ENCODE measurements at regions not wholly inside any gene's neighbourhood (a gene's known extent, or its start where the extent isn't known, plus 50 kb on each side); places are given as distances from the start of the nearest gene placed in this dataset.

DNA sequence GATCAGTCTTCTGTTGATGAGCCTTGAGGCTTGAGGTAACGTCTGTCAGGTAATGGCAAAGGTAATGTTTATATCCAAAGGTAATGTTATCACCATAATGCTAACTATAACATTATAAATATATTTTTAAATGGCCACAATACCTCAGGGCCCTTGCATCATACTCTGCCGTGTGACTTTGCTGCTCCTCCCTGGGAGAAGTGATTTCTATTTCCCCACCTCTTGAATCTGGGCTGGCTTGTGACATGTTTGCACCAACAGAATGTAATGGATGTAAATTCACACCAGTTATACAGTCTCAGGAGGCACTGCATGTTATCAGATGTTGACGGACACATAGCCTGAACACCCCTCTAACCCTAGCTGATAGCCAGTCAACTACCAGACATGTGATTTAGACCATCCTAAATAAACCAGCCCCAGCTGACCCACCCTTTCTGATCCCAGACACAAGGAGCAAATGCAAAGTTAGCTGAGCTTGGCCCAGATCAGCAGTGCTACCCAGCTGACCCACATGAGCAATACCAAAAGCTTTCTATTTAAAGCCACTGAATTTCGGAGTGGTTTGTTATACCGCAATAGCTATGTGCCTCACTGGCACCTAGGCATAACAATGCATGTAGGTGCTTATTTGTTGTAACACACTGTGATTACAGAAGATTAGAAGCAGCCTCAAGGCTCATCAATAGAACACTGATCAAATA is 93.8 kb upstream of the SIRPA start:
- TF ChIP-seq, protein P1, sequence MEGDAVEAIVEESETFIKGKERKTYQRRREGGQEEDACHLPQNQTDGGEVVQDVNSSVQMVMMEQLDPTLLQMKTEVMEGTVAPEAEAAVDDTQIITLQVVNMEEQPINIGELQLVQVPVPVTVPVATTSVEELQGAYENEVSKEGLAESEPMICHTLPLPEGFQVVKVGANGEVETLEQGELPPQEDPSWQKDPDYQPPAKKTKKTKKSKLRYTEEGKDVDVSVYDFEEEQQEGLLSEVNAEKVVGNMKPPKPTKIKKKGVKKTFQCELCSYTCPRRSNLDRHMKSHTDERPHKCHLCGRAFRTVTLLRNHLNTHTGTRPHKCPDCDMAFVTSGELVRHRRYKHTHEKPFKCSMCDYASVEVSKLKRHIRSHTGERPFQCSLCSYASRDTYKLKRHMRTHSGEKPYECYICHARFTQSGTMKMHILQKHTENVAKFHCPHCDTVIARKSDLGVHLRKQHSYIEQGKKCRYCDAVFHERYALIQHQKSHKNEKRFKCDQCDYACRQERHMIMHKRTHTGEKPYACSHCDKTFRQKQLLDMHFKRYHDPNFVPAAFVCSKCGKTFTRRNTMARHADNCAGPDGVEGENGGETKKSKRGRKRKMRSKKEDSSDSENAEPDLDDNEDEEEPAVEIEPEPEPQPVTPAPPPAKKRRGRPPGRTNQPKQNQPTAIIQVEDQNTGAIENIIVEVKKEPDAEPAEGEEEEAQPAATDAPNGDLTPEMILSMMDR (IDR thresholded peaks at IDR 0.05), result no peak
- TF ChIP-seq POLR2A (IDR thresholded peaks at IDR 0.05), result no peak
